ENCODE measurements at regions not wholly inside any gene's neighbourhood (a gene's known extent, or its start where the extent isn't known, plus 50 kb on each side); places are given as distances from the start of the nearest gene placed in this dataset.

GRCh38 chr4:177087499-177087898 lies 222.2 kb upstream of the NEIL3 start:
- no peak for TF ChIP-seq ZFX (IDR thresholded peaks at IDR 0.05; ENCODE audit: borderline replicate concordance)
- TF ChIP-seq, protein P1, sequence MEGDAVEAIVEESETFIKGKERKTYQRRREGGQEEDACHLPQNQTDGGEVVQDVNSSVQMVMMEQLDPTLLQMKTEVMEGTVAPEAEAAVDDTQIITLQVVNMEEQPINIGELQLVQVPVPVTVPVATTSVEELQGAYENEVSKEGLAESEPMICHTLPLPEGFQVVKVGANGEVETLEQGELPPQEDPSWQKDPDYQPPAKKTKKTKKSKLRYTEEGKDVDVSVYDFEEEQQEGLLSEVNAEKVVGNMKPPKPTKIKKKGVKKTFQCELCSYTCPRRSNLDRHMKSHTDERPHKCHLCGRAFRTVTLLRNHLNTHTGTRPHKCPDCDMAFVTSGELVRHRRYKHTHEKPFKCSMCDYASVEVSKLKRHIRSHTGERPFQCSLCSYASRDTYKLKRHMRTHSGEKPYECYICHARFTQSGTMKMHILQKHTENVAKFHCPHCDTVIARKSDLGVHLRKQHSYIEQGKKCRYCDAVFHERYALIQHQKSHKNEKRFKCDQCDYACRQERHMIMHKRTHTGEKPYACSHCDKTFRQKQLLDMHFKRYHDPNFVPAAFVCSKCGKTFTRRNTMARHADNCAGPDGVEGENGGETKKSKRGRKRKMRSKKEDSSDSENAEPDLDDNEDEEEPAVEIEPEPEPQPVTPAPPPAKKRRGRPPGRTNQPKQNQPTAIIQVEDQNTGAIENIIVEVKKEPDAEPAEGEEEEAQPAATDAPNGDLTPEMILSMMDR (IDR thresholded peaks at IDR 0.05), result no peak
